Activated T-cell treated with anti-CD3 and anti-CD28 coated beads, Interleukin-2, amount 50 U/mL, for 4 hours (primary cell): ENCODE measurements at regions not wholly inside any gene's neighbourhood (a gene's known extent, or its start where the extent isn't known, plus 50 kb on each side); places are given as distances from the start of the nearest gene placed in this dataset.

Source experiments
- ATAC-seq, 2 donors: fragments of 200-7000 bp; cut with Tn5 transposase; one replicate each; pipeline ENCODE4 v1.10.0; 2021
- DNase-seq: peaks from one replicate; pipeline ENCODE4 v3.0.0-alpha.2; 2020
- H3K27me3 Mint-ChIP-seq: one replicate; pipeline ENCODE4 v1.8.0; 2021; ENCODE audit warnings: low read depth, mixed read lengths
- H3K36me3 Mint-ChIP-seq: one replicate; pipeline ENCODE4 v1.8.0; 2022; ENCODE audit warnings: mixed read lengths; ENCODE audit not compliant: insufficient read depth
- H3K4me1 Mint-ChIP-seq: one replicate; pipeline ENCODE4 v1.8.0; 2021; ENCODE audit warnings: low read depth, mixed read lengths
- H3K4me3 Mint-ChIP-seq: one replicate; pipeline ENCODE4 v1.8.0; 2021; ENCODE audit warnings: mild to moderate bottlenecking, moderate library complexity, mixed read lengths
- H3K9me3 Mint-ChIP-seq: one replicate; pipeline ENCODE4 v1.8.0; 2021; ENCODE audit warnings: mixed read lengths

DNA sequence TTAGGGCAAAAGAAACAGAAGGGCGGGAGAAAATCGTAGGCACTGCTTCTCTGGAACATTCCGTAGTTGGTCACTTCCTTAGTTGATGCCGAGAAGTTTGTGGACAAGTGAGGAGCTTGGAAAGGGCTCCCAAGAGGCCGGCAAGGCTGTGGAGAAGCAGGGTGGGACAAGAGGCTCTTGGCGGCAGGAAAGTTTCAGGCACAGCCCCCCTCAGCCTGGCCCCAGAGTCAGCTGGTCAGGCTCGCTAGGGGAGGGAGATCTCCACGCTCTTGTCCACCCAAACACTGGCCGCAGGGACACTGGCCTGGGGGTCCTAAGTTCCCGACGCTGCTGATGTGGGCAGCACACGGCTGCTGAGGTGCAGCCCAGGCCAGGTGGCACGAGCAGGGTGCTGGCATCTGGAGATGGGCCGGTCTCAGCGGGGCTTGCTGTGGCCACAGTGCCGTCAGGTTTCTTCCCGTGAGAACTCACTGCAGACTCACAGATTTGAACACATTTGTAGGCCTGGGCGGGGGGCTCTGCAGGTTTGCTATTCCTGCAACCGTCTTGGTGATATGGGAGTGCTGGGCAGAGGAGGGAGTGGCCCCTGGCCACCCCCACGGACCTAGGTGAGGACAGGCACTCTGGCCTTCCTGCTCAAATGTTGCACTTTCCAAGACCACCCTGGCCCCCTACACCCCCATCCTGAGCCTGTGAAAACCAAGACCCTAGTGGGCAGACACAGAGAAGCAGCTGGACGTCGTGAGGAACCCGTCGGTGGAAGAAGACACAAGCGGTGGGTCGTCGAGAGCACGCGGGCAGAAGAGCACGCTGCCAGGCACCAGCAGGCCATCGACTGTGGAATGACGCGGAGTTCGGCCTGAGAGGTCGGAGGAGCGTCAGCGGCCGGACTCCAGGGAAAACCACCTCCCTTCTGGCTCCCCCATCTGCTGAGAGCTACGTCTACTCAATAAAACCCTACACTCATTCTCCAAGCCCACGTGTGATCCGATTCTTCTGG is 160.1 kb downstream of the ERMARD start:
- H3K4me1 Mint-ChIP-seq = peaks cover 5% of the 10 kb centered on the region
- no peaks in the 10 kb centered on the region for H3K36me3 Mint-ChIP-seq
- DNase-seq = no peak
- no peaks in the 10 kb centered on the region for H3K27me3 Mint-ChIP-seq
- no peak overlapping the region for H3K4me3 Mint-ChIP-seq
- no peak for ATAC-seq
- H3K9me3 Mint-ChIP-seq = no peaks in the 10 kb centered on the region

- no peaks in the 10 kb centered on the region for H3K27me3 Mint-ChIP-seq
- ATAC-seq (no peak), DNase-seq (no peak)
- no peaks in the 10 kb centered on the region for H3K36me3 Mint-ChIP-seq
- peaks cover 5% of the 10 kb centered on the region for H3K4me1 Mint-ChIP-seq
- H3K4me3 Mint-ChIP-seq = no peak overlapping the region
- H3K9me3 Mint-ChIP-seq = no peaks in the 10 kb centered on the region
Measured at GRCh38 chr6:169909113-169909512, 157.7 kb downstream of the ERMARD start.

DNA sequence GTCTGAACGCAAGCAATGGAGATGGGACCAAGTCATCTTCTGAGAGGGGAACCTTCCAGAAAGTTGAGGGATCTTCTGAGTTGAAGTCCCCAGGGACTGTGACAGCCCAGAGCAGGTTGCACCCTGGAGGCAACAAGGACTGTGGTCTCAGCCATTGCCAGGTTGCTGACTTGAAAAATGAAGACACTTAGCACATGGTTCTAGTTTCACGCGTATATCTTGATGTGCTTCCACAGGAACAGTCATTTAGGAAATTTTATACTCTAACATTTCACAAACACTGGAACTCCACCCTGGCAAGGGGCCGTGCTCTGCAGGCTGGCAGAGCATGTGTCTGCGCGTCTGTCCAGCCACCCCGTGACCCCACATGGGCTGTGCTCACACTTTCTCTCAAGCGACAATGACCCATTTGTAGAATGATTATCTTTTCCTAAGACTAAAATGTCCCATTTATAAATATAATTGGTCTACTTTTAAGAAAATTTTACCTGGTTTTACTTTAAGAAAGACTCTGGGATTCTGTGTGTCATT is 157.0 kb downstream of the ERMARD start:
- Mint-ChIP-seq H3K4me3 (no peak overlapping the region), H3K36me3 (no peaks in the 10 kb centered on the region), H3K9me3 (no peaks in the 10 kb centered on the region), H3K4me1 (peaks cover 2% of the 10 kb centered on the region), H3K27me3 (no peaks in the 10 kb centered on the region)
- no peak for ATAC-seq
- no peak for DNase-seq

GRCh38 chr6:169907419-169908115 is 156.1 kb downstream of the ERMARD start:
- no peaks in the 10 kb centered on the region for H3K27me3 Mint-ChIP-seq
- no peaks in the 10 kb centered on the region for H3K4me1 Mint-ChIP-seq
- H3K4me3 Mint-ChIP-seq = no peak overlapping the region
- ATAC-seq = no peak
- no peaks in the 10 kb centered on the region for H3K36me3 Mint-ChIP-seq
- no peaks in the 10 kb centered on the region for H3K9me3 Mint-ChIP-seq
- DNase-seq = no peak

DNA sequence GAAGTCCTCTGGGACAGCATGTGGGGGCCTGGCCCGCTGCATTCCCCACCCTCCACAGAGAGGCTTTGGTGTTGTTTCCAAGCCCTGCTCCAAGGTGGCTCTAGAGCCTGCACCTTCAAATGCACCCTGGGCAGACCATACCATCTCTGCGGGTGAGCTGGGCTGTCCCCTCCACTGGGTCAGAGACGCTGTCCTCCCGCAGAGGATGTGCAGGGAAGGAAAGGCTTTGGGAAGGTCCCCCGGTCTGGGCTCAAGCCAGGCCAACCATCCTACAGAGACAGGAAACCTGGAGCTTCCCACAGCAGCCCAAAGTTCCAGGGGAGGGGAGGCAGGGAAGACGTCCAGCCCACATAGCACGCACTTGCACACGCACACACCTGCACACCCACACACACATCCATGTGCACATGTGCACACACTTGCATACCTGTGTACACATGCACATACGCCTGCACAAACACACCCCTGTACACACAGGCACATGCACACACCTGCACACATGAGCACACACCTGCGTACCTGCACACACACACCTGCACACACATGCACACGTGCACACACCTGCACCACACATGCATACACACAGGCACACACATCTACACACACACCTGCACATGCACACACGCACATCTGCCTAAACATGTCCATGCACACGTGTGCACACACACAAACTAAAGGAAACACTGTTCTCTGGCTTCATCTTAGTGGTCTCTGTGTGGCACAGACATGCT is 155.4 kb downstream of the ERMARD start:
- no peaks in the 10 kb centered on the region for H3K36me3 Mint-ChIP-seq
- no peaks in the 10 kb centered on the region for H3K4me1 Mint-ChIP-seq
- no peaks in the 10 kb centered on the region for H3K9me3 Mint-ChIP-seq
- no peak for ATAC-seq
- H3K27me3 Mint-ChIP-seq = no peaks in the 10 kb centered on the region
- DNase-seq = no peak
- H3K4me3 Mint-ChIP-seq = no peak overlapping the region

GRCh38 chr6:169906004-169906687 is 154.7 kb downstream of the ERMARD start:
- no peaks in the 10 kb centered on the region for H3K4me1 Mint-ChIP-seq
- H3K9me3 Mint-ChIP-seq = no peaks in the 10 kb centered on the region
- no peak overlapping the region for H3K4me3 Mint-ChIP-seq
- no peak for DNase-seq
- no peaks in the 10 kb centered on the region for H3K36me3 Mint-ChIP-seq
- no peaks in the 10 kb centered on the region for H3K27me3 Mint-ChIP-seq
- no peak for ATAC-seq

DNA sequence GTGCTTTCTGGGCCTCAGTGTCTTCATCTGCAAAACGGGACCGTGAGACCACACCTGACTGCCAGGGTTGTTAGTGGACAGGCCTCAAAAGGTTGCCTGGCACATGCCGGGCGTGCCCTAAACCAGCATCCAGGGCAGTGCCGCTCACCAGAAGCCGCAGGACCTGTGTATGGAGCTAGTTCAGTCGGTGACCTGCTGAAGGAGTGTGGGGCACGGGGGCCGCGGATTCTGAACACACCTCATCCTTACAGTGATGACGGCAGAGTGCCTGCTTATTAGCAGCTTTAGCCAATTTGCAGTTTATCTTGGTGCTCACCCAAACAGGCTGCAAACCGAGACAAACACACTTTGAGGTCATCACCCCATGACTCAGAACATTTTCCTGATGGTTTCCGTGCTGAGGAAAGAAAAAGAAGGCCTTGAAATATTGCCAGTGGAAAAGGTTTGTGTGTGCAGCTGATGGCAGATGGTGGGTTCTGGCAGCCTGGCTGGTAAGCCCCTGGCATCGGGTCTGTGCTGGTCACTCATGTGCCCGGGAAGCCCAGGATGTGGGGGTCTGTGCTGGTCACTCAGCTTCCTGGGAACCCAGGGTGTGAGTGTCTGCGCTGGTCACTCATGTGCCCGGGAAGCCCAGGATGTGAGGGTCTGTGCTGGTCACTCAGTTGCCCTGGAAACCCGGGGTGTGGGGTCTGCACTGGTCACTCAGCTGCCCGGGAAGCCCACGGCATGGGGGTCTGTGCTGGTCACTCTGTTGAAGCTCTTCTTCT is 153.8 kb downstream of the ERMARD start:
- H3K9me3 Mint-ChIP-seq = no peaks in the 10 kb centered on the region
- no peaks in the 10 kb centered on the region for H3K4me1 Mint-ChIP-seq
- DNase-seq = no peak
- no peak overlapping the region for H3K4me3 Mint-ChIP-seq
- ATAC-seq = no peak
- H3K36me3 Mint-ChIP-seq = no peaks in the 10 kb centered on the region
- no peaks in the 10 kb centered on the region for H3K27me3 Mint-ChIP-seq

DNA sequence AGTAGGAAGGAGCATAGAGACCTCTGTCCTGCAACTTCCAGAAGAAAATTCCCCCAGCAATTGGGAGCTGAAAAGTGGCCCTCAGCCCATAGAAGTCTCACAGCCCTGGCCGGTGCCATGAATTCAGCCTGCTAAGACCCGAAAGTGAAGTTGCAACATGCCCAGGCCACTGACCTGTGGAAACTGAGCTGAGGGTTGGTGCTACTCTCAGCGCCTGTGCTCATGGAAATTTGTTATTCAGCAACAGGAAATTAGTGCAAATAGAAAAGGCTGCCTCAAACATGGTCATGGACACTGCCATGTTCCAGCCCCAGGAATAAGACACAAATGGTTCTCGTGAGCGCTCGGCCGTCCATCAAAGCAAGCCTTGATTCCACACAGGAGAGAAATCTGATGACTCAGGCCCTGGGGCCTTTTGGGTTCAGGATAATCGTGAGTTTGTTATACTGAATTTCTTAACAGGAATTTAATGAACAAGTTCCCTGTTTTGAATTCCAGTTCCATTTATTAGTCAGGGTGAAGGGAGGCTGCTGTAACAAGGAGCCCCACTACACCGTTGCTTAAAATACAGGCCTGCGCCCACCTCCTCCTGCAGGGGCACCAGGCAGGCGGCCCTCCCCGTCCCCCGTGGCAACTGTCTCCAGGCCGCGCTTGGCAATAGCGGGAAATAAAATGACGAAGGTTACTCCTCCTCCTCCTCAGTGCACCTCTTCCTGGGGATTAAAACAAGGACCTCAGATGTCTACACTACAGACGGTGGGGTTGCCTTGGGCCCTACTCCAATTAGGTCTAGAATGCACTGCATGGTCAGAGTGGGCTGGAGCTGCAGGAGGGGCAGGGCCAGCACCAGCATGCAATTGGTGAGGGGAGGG is 152.9 kb downstream of the ERMARD start:
- no peak for ATAC-seq
- H3K4me1 Mint-ChIP-seq = no peaks in the 10 kb centered on the region
- H3K36me3 Mint-ChIP-seq = no peaks in the 10 kb centered on the region
- H3K4me3 Mint-ChIP-seq = no peak overlapping the region
- no peak for DNase-seq
- no peaks in the 10 kb centered on the region for H3K27me3 Mint-ChIP-seq
- no peaks in the 10 kb centered on the region for H3K9me3 Mint-ChIP-seq

- no peaks in the 10 kb centered on the region for H3K4me1 Mint-ChIP-seq
Measured at GRCh38 chr6:169903122-169903521, 151.7 kb downstream of the ERMARD start.

GRCh38 chr6:169902604-169903003 is 151.2 kb downstream of the ERMARD start:
- H3K36me3 Mint-ChIP-seq = no peaks in the 10 kb centered on the region
- no peak overlapping the region for H3K4me3 Mint-ChIP-seq
- H3K4me1 Mint-ChIP-seq = no peaks in the 10 kb centered on the region
- peaks cover 9% of the 10 kb centered on the region for H3K27me3 Mint-ChIP-seq
- ATAC-seq = no peak
- DNase-seq = no peak
- H3K9me3 Mint-ChIP-seq = no peaks in the 10 kb centered on the region

More at GRCh38 chr6:169903122-169903521, 151.7 kb downstream of the ERMARD start:
- H3K27me3 Mint-ChIP-seq = peaks cover 5% of the 10 kb centered on the region
- no peak for DNase-seq
- ATAC-seq = no peak
- H3K9me3 Mint-ChIP-seq = no peaks in the 10 kb centered on the region
- H3K36me3 Mint-ChIP-seq = no peaks in the 10 kb centered on the region
- no peak overlapping the region for H3K4me3 Mint-ChIP-seq

GRCh38 chr6:169902070-169902469 is 150.6 kb downstream of the ERMARD start:
- DNase-seq = no peak
- H3K4me1 Mint-ChIP-seq = no peaks in the 10 kb centered on the region
- ATAC-seq = no peak
- no peak overlapping the region for H3K4me3 Mint-ChIP-seq
- H3K27me3 Mint-ChIP-seq = peaks cover 9% of the 10 kb centered on the region
- no peaks in the 10 kb centered on the region for H3K36me3 Mint-ChIP-seq
- no peaks in the 10 kb centered on the region for H3K9me3 Mint-ChIP-seq

GRCh38 chr6:169899481-169900145 is 148.2 kb downstream of the ERMARD start:
- H3K4me1 Mint-ChIP-seq = no peaks in the 10 kb centered on the region
- no peaks in the 10 kb centered on the region for H3K9me3 Mint-ChIP-seq
- H3K27me3 Mint-ChIP-seq = peaks cover 9% of the 10 kb centered on the region
- no peaks in the 10 kb centered on the region for H3K36me3 Mint-ChIP-seq
- DNase-seq (no peak), ATAC-seq (no peak)
- H3K4me3 Mint-ChIP-seq = no peak overlapping the region
